DOHH2 (cell line): ENCODE measurements at regions not wholly inside any gene's neighbourhood (a gene's known extent, or its start where the extent isn't known, plus 50 kb on each side); places are given as distances from the start of the nearest gene placed in this dataset.

Source experiments
- H3F3A ChIP-seq: fragments of 200-600 bp; sonication (generic), shearing (Covaris generic); 2 replicates; pipeline ENCODE4 v1.6.0; 2016; ENCODE audit warnings: antibody characterized with exemption, mild to moderate bottlenecking; ENCODE audit not compliant: control insufficient read depth, insufficient read depth
- H3K27ac ChIP-seq: fragments of 200-600 bp; sonication (generic); 2 replicates; pipeline ENCODE4 v1.5.1; 2014; ENCODE audit warnings: low read depth, mild to moderate bottlenecking, low read length, moderate library complexity
- H3K27me3 ChIP-seq: fragments of 200-600 bp; sonication (generic); 2 replicates; pipeline ENCODE4 v1.6.1; 2014; ENCODE audit warnings: mild to moderate bottlenecking, low read length, mixed read lengths; ENCODE audit not compliant: control insufficient read depth
- H3K36me3 ChIP-seq: fragments of 200-600 bp; sonication (generic); 2 replicates; pipeline ENCODE4 v1.6.1; 2014; ENCODE audit warnings: mild to moderate bottlenecking, low read length, moderate library complexity, mixed read lengths; ENCODE audit not compliant: control insufficient read depth
- H3K4me1 ChIP-seq: fragments of 200-600 bp; sonication (generic); 2 replicates; pipeline ENCODE4 v1.6.1; 2014; ENCODE audit warnings: mild to moderate bottlenecking, low read length, mixed read lengths; ENCODE audit not compliant: control insufficient read depth
- H3K4me2 ChIP-seq: fragments of 200-600 bp; sonication (generic); 2 replicates; pipeline ENCODE4 v1.6.0; 2014; ENCODE audit warnings: mild to moderate bottlenecking, low read length, moderate library complexity
- H3K4me3 ChIP-seq: fragments of 200-600 bp; sonication (generic); 2 replicates; pipeline ENCODE4 v1.5.1; 2014; ENCODE audit warnings: mild to moderate bottlenecking, low read length, mixed read lengths
- H3K79me2 ChIP-seq: fragments of 200-600 bp; sonication (generic); 2 replicates; pipeline ENCODE4 v1.6.1; 2014; ENCODE audit warnings: mild to moderate bottlenecking, low read length, mixed read lengths; ENCODE audit not compliant: control insufficient read depth
- H3K9me2 ChIP-seq: fragments of 200-600 bp; sonication (generic); replicated peaks from 2 replicates; pipeline ENCODE4 v1.6.1; 2014; ENCODE audit warnings: mild to moderate bottlenecking, low read length, mixed read lengths; ENCODE audit not compliant: control insufficient read depth
- H3K9me3 ChIP-seq: fragments of 200-600 bp; sonication (generic); 2 replicates; pipeline ENCODE4 v1.6.1; 2014; ENCODE audit warnings: antibody characterized with exemption, low read length, mixed read lengths; ENCODE audit not compliant: control insufficient read depth, insufficient read depth
- H4K20me1 ChIP-seq: fragments of 200-600 bp; sonication (generic); 2 replicates; pipeline ENCODE4 v1.6.0; 2014; ENCODE audit warnings: low read depth, mild to moderate bottlenecking, antibody characterized with exemption, low read length, moderate library complexity; ENCODE audit not compliant: control insufficient read depth, insufficient read depth
- CTCF ChIP-seq: fragments of 200-600 bp; sonication (generic); IDR thresholded peaks from one replicate; pipeline ENCODE4 v1.5.1; 2014; ENCODE audit warnings: antibody characterized with exemption, mild to moderate bottlenecking, low read depth, low read length; ENCODE audit not compliant: poor library complexity, severe bottlenecking
- EZH2phosphoT487 ChIP-seq: fragments of 200-600 bp; sonication (generic); IDR thresholded peaks from 2 replicates; pipeline ENCODE4 v1.6.1; 2017; ENCODE audit warnings: borderline replicate concordance, mild to moderate bottlenecking, antibody characterized with exemption, low read length, moderate library complexity, mixed read lengths

- Histone ChIP-seq H3K9me2 (no peaks in the 10 kb centered on the region), H3K4me3 (no peak overlapping the region), H3K4me2 (no peak overlapping the region), H3K27me3 (no peaks in the 10 kb centered on the region), H3K9me3 (no peaks in the 10 kb centered on the region), H3K27ac (no peak overlapping the region), H3F3A (no peaks in the 10 kb centered on the region), H3K79me2 (no peaks in the 10 kb centered on the region), H3K4me1 (no peaks in the 10 kb centered on the region), H3K36me3 (no peaks in the 10 kb centered on the region), H4K20me1 (no peaks in the 10 kb centered on the region)
- TF ChIP-seq EZH2phosphoT487 (no peak), CTCF (no peak)
These were observed 108.4 kb upstream of the ZNF385D start for GRCh38 chr3:21859124-21860081.

GRCh38 chr3:21860082-21860475 lies 109.1 kb upstream of the ZNF385D start:
- no peak overlapping the region for H3K4me3 ChIP-seq
- no peaks in the 10 kb centered on the region for H3K36me3 ChIP-seq
- no peaks in the 10 kb centered on the region for H3K4me1 ChIP-seq
- H3K27ac ChIP-seq: no peak overlapping the region
- TF ChIP-seq EZH2phosphoT487: no peak
- TF ChIP-seq CTCF: no peak
- no peak overlapping the region for H3K4me2 ChIP-seq
- H3K9me2 ChIP-seq: no peaks in the 10 kb centered on the region
- H3K27me3 ChIP-seq: no peaks in the 10 kb centered on the region
- H4K20me1 ChIP-seq: no peaks in the 10 kb centered on the region
- no peaks in the 10 kb centered on the region for H3F3A ChIP-seq
- H3K79me2 ChIP-seq: no peaks in the 10 kb centered on the region
- no peaks in the 10 kb centered on the region for H3K9me3 ChIP-seq

- no peaks in the 10 kb centered on the region for H4K20me1 ChIP-seq
These were observed 109.6 kb upstream of the ZNF385D start for GRCh38 chr3:21860657-21861056.

More at GRCh38 chr3:21860657-21861056, 109.6 kb upstream of the ZNF385D start:
- Histone ChIP-seq H3K27ac (no peak overlapping the region), H3K4me1 (no peaks in the 10 kb centered on the region), H3K36me3 (no peaks in the 10 kb centered on the region), H3K9me2 (no peaks in the 10 kb centered on the region), H3K79me2 (no peaks in the 10 kb centered on the region), H3K4me3 (no peak overlapping the region), H3K27me3 (no peaks in the 10 kb centered on the region), H3K4me2 (no peak overlapping the region), H3F3A (no peaks in the 10 kb centered on the region), H3K9me3 (no peaks in the 10 kb centered on the region)
- TF ChIP-seq EZH2phosphoT487: no peak
- TF ChIP-seq CTCF: no peak
